K562 (cell line): ENCODE measurements at regions not wholly inside any gene's neighbourhood (a gene's known extent, or its start where the extent isn't known, plus 50 kb on each side); places are given as distances from the start of the nearest gene placed in this dataset.

Experiments used
- ATAC-seq: fragments of 200-7000 bp; cut with Tn5 transposase; 3 replicates; pipeline ENCODE4 v1.9.1; 2020; ENCODE audit warnings: moderate library complexity
- BruUV-seq: library from RNA; stranded (reverse); fragments of 400-500 nt; replicated peaks from 2 replicates; lab custom pipeline; 2021; lab: Mats Ljungman, UMichigan
- CTCF ChIA-PET: fragments of 300-600 bp; formaldehyde crosslinking; extraction: SDS; loops from one replicate; lab custom pipeline; 2021; ENCODE audit warnings: low intra/inter-chr PET ratio; lab: Yijun Ruan, JAX
- POLR2A ChIA-PET: fragments of 300-600, 350-650 bp; sonication (Branson Sonifier 250); formaldehyde crosslinking; extraction: SDS; loops from one replicate; lab custom pipeline; 2021; ENCODE audit warnings: antibody characterized with exemption, inconsistent platforms; lab: Yijun Ruan, JAX
- DNase-seq, 4 experiments: peaks; one replicate each; pipeline versions ENCODE4 v3.0.0 to v3.0.0-alpha.2; 2011 to 2018; ENCODE audit warnings: low spot score in 3 of 4, mixed read lengths in 3 of 4; ENCODE audit errors: extremely low read depth in 1 of 4
- FAIRE-seq: peaks from 2 replicates; lab custom pipeline; 2011; peaks lifted over from hg19 to GRCh38; lab: Jason Lieb, UNC
- H2AFZ ChIP-seq: 2 replicates; pipeline ENCODE4 v1.6.0; 2011; ENCODE audit warnings: low read depth, low read length, control low read depth, inconsistent platforms
- H3K27ac ChIP-seq: fragments of 200-600 bp; 3 replicates; pipeline ENCODE4 v1.8.0; 2011; ENCODE audit warnings: low read depth, mild to moderate bottlenecking, control low read depth, inconsistent platforms, low read length, moderate library complexity, mixed read lengths; ENCODE audit errors: extremely low read depth
- H3K27me3 ChIP-seq, 2 experiments: fragments of 300-600 bp in 1 of 2; 2 replicates in 1 of 2; 3 replicates in 1 of 2; pipeline versions ENCODE4 v1.6.0 to v1.8.0; 2011; ENCODE audit warnings: inconsistent platforms in 2 of 2, low read length in 2 of 2, mild to moderate bottlenecking in 1 of 2, mixed read lengths in 1 of 2, moderate library complexity in 1 of 2; ENCODE audit not compliant: control insufficient read depth in 2 of 2, insufficient read depth in 2 of 2
- H3K36me3 ChIP-seq: fragments of 300-600 bp; 3 replicates; pipeline ENCODE4 v1.8.0; 2011; ENCODE audit warnings: mild to moderate bottlenecking, low read length, inconsistent platforms; ENCODE audit not compliant: control insufficient read depth, insufficient read depth
- H3K4me1 ChIP-seq, 2 experiments: fragments of 200-600 bp in 1 of 2; replicated peaks in 1 of 2; 2 replicates in 1 of 2; 3 replicates in 1 of 2; pipeline versions ENCODE4 v1.5.1 to v1.8.0; 2011; ENCODE audit warnings: inconsistent platforms in 2 of 2, low read length in 2 of 2, mild to moderate bottlenecking in 1 of 2, mixed read lengths in 1 of 2, moderate library complexity in 1 of 2; ENCODE audit not compliant: control insufficient read depth in 2 of 2, insufficient read depth in 2 of 2
- H3K4me2 ChIP-seq: 2 replicates; pipeline ENCODE4 v1.6.1; 2011; ENCODE audit warnings: low read length, control low read depth, inconsistent platforms, mixed read lengths; ENCODE audit not compliant: insufficient read depth
- H3K4me3 ChIP-seq: fragments of 200-600 bp; sonication (generic), shearing (Covaris generic); 2 replicates; pipeline ENCODE4 v1.5.1; 2016; ENCODE audit warnings: control low read depth, inconsistent platforms
- H3K79me2 ChIP-seq: fragments of 200-600 bp; 3 replicates; pipeline ENCODE4 v1.8.0; 2011; ENCODE audit warnings: low read length, inconsistent platforms; ENCODE audit not compliant: control insufficient read depth, insufficient read depth
- H3K9ac ChIP-seq, 2 experiments: 2 replicates each; pipeline versions ENCODE4 v1.6.0 to v1.6.1; 2011; ENCODE audit warnings: low read depth in 2 of 2, low read length in 2 of 2, control low read depth in 1 of 2, inconsistent platforms in 1 of 2, mild to moderate bottlenecking in 1 of 2, mixed read lengths in 1 of 2; ENCODE audit not compliant: insufficient read depth in 1 of 2
- H3K9me1 ChIP-seq: one replicate; pipeline ENCODE4 v1.6.0; 2011; ENCODE audit warnings: inconsistent platforms, mild to moderate bottlenecking, low read length, moderate library complexity; ENCODE audit not compliant: control insufficient read depth, insufficient read depth
- H3K9me3 ChIP-seq: replicated peaks from 2 replicates; pipeline ENCODE4 v1.5.1; 2011; ENCODE audit warnings: low read depth, low read length, inconsistent platforms; ENCODE audit not compliant: control insufficient read depth, insufficient read depth
- H4K20me1 ChIP-seq: replicated peaks from 2 replicates; pipeline ENCODE4 v1.6.1; 2011; ENCODE audit warnings: low read length, inconsistent platforms, mixed read lengths; ENCODE audit not compliant: control insufficient read depth, insufficient read depth
- FOXP4 ChIP-seq: sonication (generic); formaldehyde crosslinking; IDR thresholded peaks from 2 replicates; pipeline ENCODE4 v1.8.0; 2022; ENCODE audit warnings: mild to moderate bottlenecking, missing genetic modification reagents, borderline replicate concordance
- GTF2B ChIP-seq: IDR thresholded peaks from 2 replicates; pipeline ENCODE4 v1.6.1; 2011; ENCODE audit not compliant: insufficient read length; ENCODE audit errors: extremely low read depth
- NCOA6 ChIP-seq: fragments of 450-650 bp; IDR thresholded peaks from 2 replicates; pipeline ENCODE4 v1.6.1; 2017; ENCODE audit warnings: mild to moderate bottlenecking
- RBM34 ChIP-seq: fragments of 200-400 bp; formaldehyde crosslinking; IDR thresholded peaks from 2 replicates; pipeline ENCODE4 v1.6.1; 2018; ENCODE audit warnings: low read length, borderline replicate concordance; ENCODE audit not compliant: insufficient read depth
- RCOR1 ChIP-seq, 2 experiments: IDR thresholded peaks; 2 replicates each; pipeline ENCODE4 v1.6.1; 2012; ENCODE audit warnings: low read depth in 2 of 2, low read length in 2 of 2, borderline replicate concordance in 1 of 2, improper control_type of control experiment in 1 of 2
- SRSF9 ChIP-seq: fragments of 200-400 bp; formaldehyde crosslinking; IDR thresholded peaks from 2 replicates; pipeline ENCODE4 v1.6.1; 2017; ENCODE audit warnings: low read depth, low read length, borderline replicate concordance
- TEAD4 ChIP-seq, 2 experiments: sonication (generic) in 1 of 2; formaldehyde crosslinking in 1 of 2; IDR thresholded peaks; 2 replicates each; pipeline versions ENCODE4 v1.6.1 to v1.8.0; 2012 to 2022; ENCODE audit warnings: borderline replicate concordance in 1 of 2, inconsistent platforms in 1 of 2, low read length in 1 of 2, mild to moderate bottlenecking in 1 of 2, missing genetic modification reagents in 1 of 2
- ZHX1 ChIP-seq: fragments of 150-350 bp; conservative IDR thresholded peaks from 2 replicates; pipeline ENCODE4 v1.6.1; 2014; ENCODE audit warnings: low read length
- ZNF24 ChIP-seq: fragments of 450-650 bp; IDR thresholded peaks from 2 replicates; pipeline ENCODE4 v1.6.1; 2016
- ZNF644 ChIP-seq: fragments of 200-800 bp; sonication (Bioruptor generic); IDR thresholded peaks from 2 replicates; pipeline ENCODE4 v1.6.1; 2016; ENCODE audit warnings: low read depth, missing genetic modification characterization, missing compliant biosample characterization
- WGBS: fragments of 100-300 bp; shearing (Covaris generic); methylation state at CpG from one replicate; pipeline ENCODE4 v1.1.6; 2016; ENCODE audit warnings: low coverage, mixed read lengths; ENCODE audit not compliant: insufficient coverage; ENCODE audit errors: missing lambda C conversion rate; 5-methylcytosine and 5-hydroxymethylcytosine counted together
- in situ Hi-C: fragments of 300-500 bp; cut with MboI; formaldehyde crosslinking; loops from 4 replicates; pipeline ENCODE4 v1.15.0; 2018; ENCODE audit warnings: inconsistent platforms, mixed read lengths
- intact Hi-C: fragments of 100-400 bp; cut with micrococcal nuclease; formaldehyde crosslinking; loops from 2 replicates; pipeline ENCODE4 v1.14.2; 2022

- TF ChIP-seq SRSF9 (no peak), TEAD4 (IDR thresholded peaks at IDR 0.05; ENCODE audit: low read length) (no peak), TEAD4 (CRISPR knock-in tag; IDR thresholded peaks at IDR 0.05; ENCODE audit: borderline replicate concordance) (no peak)
These were observed 500.2 kb downstream of the FBXO15 start (continued) for GRCh38 chr18:73647391-73647790.

GRCh38 chr18:73646772-73647171 is 500.9 kb downstream of the FBXO15 start:
- no peaks in the 10 kb centered on the region for H3K27me3 ChIP-seq
- H3K9ac ChIP-seq = no peak overlapping the region
- ChIA-PET CTCF (no interaction called here), POLR2A (no interaction called here)
- no peaks in the 10 kb centered on the region for H3K9me3 ChIP-seq
- H3K4me1 ChIP-seq = no peaks in the 10 kb centered on the region
- FAIRE-seq = no peak
- in situ Hi-C loops = no loop called here
- no peak overlapping the region for H3K4me2 ChIP-seq
- H3K79me2 ChIP-seq = no peaks in the 10 kb centered on the region
- intact Hi-C loops = no loop called here
- no peaks in the 10 kb centered on the region for H3K36me3 ChIP-seq
- no peak overlapping the region for H3K27ac ChIP-seq
- ATAC-seq = no peak
- no peaks in the 10 kb centered on the region for H4K20me1 ChIP-seq
- BruUV-seq = no TSS peak
- H3K4me3 ChIP-seq = no peak overlapping the region
- no peak for DNase-seq
- H2AFZ ChIP-seq = no peak overlapping the region
- 6% methylated on average over 3 of the region's 3 CpGs for WGBS
- H3K9me1 ChIP-seq = no peaks in the 10 kb centered on the region
- TF ChIP-seq RCOR1 (IDR thresholded peaks at IDR 0.05; ENCODE audit: borderline replicate concordance in 1 of 2, low read depth in 2 of 2, low read length in 2 of 2) (no peak), FOXP4 (CRISPR knock-in tag) (no peak), ZHX1 (no peak), ZNF24 (no peak), GTF2B (no peak), ZNF644 (no peak), RBM34 (no peak), NCOA6 (no peak)
